GM12878 (cell line): ENCODE measurements at regions not wholly inside any gene's neighbourhood (a gene's known extent, or its start where the extent isn't known, plus 50 kb on each side); places are given as distances from the start of the nearest gene placed in this dataset.

Experiments
- ATAC-seq: fragments of 200-7000 bp; cut with Tn5 transposase; 3 replicates; pipeline ENCODE4 v1.9.1; 2020; ENCODE audit warnings: mild to moderate bottlenecking, moderate library complexity
- BruUV-seq: library from RNA; stranded (reverse); fragments of 400-500 nt; replicated peaks from 2 replicates; lab custom pipeline; 2021; lab: Mats Ljungman, UMichigan
- CTCF ChIA-PET: fragments of 300-600 bp; sonication (Branson Sonifier 250); formaldehyde crosslinking; extraction: SDS; loops from one replicate; lab custom pipeline; 2021; ENCODE audit warnings: inconsistent platforms; lab: Yijun Ruan, JAX
- POLR2A ChIA-PET: fragments of 350-600 bp; formaldehyde crosslinking; extraction: SDS; loops from one replicate; lab custom pipeline; 2021; ENCODE audit warnings: inconsistent platforms; lab: Charles Lee
- RAD21 ChIA-PET: fragments of 300-600 bp; sonication (Branson Sonifier 250); formaldehyde crosslinking; loops from one replicate; lab custom pipeline; 2023; ENCODE audit warnings: antibody characterized with exemption; ENCODE audit not compliant: unreplicated experiment; lab: Charles Lee
- SMC1A ChIA-PET: fragments of 300-600 bp; sonication (Branson Sonifier 250); formaldehyde crosslinking; loops from one replicate; lab custom pipeline; 2023; ENCODE audit not compliant: unreplicated experiment, uncharacterized antibody; lab: Charles Lee
- DNase-seq: peaks from one replicate; pipeline ENCODE4 v3.0.0-alpha.2; 2011; ENCODE audit warnings: low read depth, low spot score
- FAIRE-seq: peaks from 3 replicates; lab custom pipeline; 2011; peaks lifted over from hg19 to GRCh38; lab: Jason Lieb, UNC
- H2AFZ ChIP-seq: 2 replicates; pipeline ENCODE4 v1.6.0; 2011; ENCODE audit warnings: low read depth, low read length, control low read depth; ENCODE audit not compliant: control insufficient read depth
- H3K27ac ChIP-seq: 2 replicates; pipeline ENCODE4 v1.5.1; 2011; ENCODE audit warnings: control low read depth; ENCODE audit not compliant: control insufficient read depth, insufficient read depth
- H3K27me3 ChIP-seq, 2 experiments: replicated peaks in 1 of 2; 2 replicates each; pipeline versions ENCODE4 v1.6.0 to v1.6.1; 2011; ENCODE audit warnings: low read length in 1 of 2; ENCODE audit not compliant: control insufficient read depth in 2 of 2, insufficient read depth in 2 of 2
- H3K36me3 ChIP-seq, 2 experiments: 2 replicates each; pipeline ENCODE4 v1.5.1; 2011; ENCODE audit warnings: low read length in 1 of 2; ENCODE audit not compliant: control insufficient read depth in 2 of 2, insufficient read depth in 2 of 2
- H3K4me1 ChIP-seq: 2 replicates; pipeline ENCODE4 v1.6.1; 2011; ENCODE audit warnings: mild to moderate bottlenecking, low read length, moderate library complexity, mixed read lengths; ENCODE audit not compliant: control insufficient read depth, insufficient read depth
- H3K4me2 ChIP-seq: 2 replicates; pipeline ENCODE4 v1.6.0; 2011; ENCODE audit warnings: control low read depth; ENCODE audit not compliant: control insufficient read depth, insufficient read depth
- H3K4me3 ChIP-seq: fragments of 200-600 bp; sonication (generic); 2 replicates; pipeline ENCODE4 v1.5.1; 2016
- H3K79me2 ChIP-seq: 2 replicates; pipeline ENCODE4 v1.6.0; 2011; ENCODE audit warnings: low read length; ENCODE audit not compliant: control insufficient read depth, insufficient read depth
- H3K9ac ChIP-seq: 2 replicates; pipeline ENCODE4 v1.8.0; 2011; ENCODE audit warnings: low read length, control low read depth, mixed read lengths; ENCODE audit not compliant: control insufficient read depth, insufficient read depth
- H3K9me3 ChIP-seq: replicated peaks from 3 replicates; pipeline ENCODE4 v1.5.1; 2011; ENCODE audit warnings: mild to moderate bottlenecking, low read length; ENCODE audit not compliant: control insufficient read depth, insufficient read depth
- H4K20me1 ChIP-seq: 2 replicates; pipeline ENCODE4 v1.6.0; 2011; ENCODE audit not compliant: control insufficient read depth, insufficient read depth
- ATF3 ChIP-seq: IDR thresholded peaks from 2 replicates; pipeline ENCODE4 v1.6.1; 2011; ENCODE audit warnings: low read depth, mild to moderate bottlenecking, low read length, moderate library complexity, borderline replicate concordance; ENCODE audit errors: extremely low read depth
- BCL3 ChIP-seq: IDR thresholded peaks from 2 replicates; pipeline ENCODE4 v1.6.1; 2011; ENCODE audit warnings: borderline replicate concordance, low read depth, mild to moderate bottlenecking, moderate library complexity, low read length; ENCODE audit not compliant: insufficient read depth, poor library complexity, severe bottlenecking
- CBX3 ChIP-seq: fragments of 200-600 bp; sonication (generic); IDR thresholded peaks from 2 replicates; pipeline ENCODE4 v1.6.1; 2016; ENCODE audit warnings: low read depth, borderline replicate concordance
- CEBPB ChIP-seq, 2 experiments: fragments of 150-350 bp in 1 of 2; IDR thresholded peaks; 2 replicates each; pipeline ENCODE4 v1.6.1; 2012 to 2014; ENCODE audit warnings: low read depth in 2 of 2, low read length in 2 of 2, borderline replicate concordance in 1 of 2, inconsistent platforms in 1 of 2
- CHD2 ChIP-seq: IDR thresholded peaks from 2 replicates; pipeline ENCODE4 v1.6.1; 2011; ENCODE audit warnings: low read depth, low read length, improper control_type of control experiment, borderline replicate concordance
- CTCF ChIP-seq, 3 experiments: IDR thresholded peaks in 2 of 3; conservative IDR thresholded peaks in 1 of 3; 2 replicates each; pipeline ENCODE4 v1.5.1; 2011; ENCODE audit warnings: low read depth in 3 of 3, low read length in 3 of 3, mild to moderate bottlenecking in 3 of 3, control low read depth in 2 of 3, moderate library complexity in 2 of 3, inconsistent platforms in 1 of 3, mixed read lengths in 1 of 3; ENCODE audit not compliant: control insufficient read depth in 2 of 3, insufficient read depth in 1 of 3; ENCODE audit errors: extremely low read depth in 1 of 3
- FOXM1 ChIP-seq: IDR thresholded peaks from 2 replicates; pipeline ENCODE4 v1.6.1; 2012; ENCODE audit warnings: low read depth, mild to moderate bottlenecking, inconsistent platforms, low read length, moderate library complexity
- IKZF2 ChIP-seq, 2 experiments: fragments of 450-650 bp; IDR thresholded peaks; 2 replicates each; pipeline ENCODE4 v1.6.1; 2017; ENCODE audit warnings: mild to moderate bottlenecking in 2 of 2, moderate library complexity in 2 of 2
- JUND ChIP-seq: IDR thresholded peaks from 2 replicates; pipeline ENCODE4 v1.6.1; 2012; ENCODE audit warnings: low read depth, mild to moderate bottlenecking, low read length, improper control_type of control experiment, moderate library complexity
- MEF2B ChIP-seq: fragments of 450-650 bp; IDR thresholded peaks from 2 replicates; pipeline ENCODE4 v1.6.1; 2018; ENCODE audit warnings: mild to moderate bottlenecking, moderate library complexity; ENCODE audit not compliant: partially characterized antibody, poor library complexity, severe bottlenecking
- MTA2 ChIP-seq: fragments of 450-650 bp; IDR thresholded peaks from 2 replicates; pipeline ENCODE4 v1.6.1; 2016; ENCODE audit warnings: low read depth, mild to moderate bottlenecking, moderate library complexity
- MYC ChIP-seq: IDR thresholded peaks from 2 replicates; pipeline ENCODE4 v1.6.1; 2011; ENCODE audit warnings: mild to moderate bottlenecking, low read length, moderate library complexity, inconsistent platforms; ENCODE audit not compliant: insufficient read depth, insufficient replicate concordance, insufficient read length, severe bottlenecking
- NBN ChIP-seq: fragments of 450-650 bp; IDR thresholded peaks from 2 replicates; pipeline ENCODE4 v1.6.1; 2016
- PML ChIP-seq: IDR thresholded peaks from 2 replicates; pipeline ENCODE4 v1.6.1; 2012; ENCODE audit warnings: low read length, inconsistent platforms
- SUPT20H ChIP-seq: IDR thresholded peaks from 2 replicates; pipeline ENCODE4 v1.6.1; 2011; ENCODE audit warnings: low read depth, mild to moderate bottlenecking, low read length, moderate library complexity, borderline replicate concordance; ENCODE audit not compliant: control insufficient read depth
- TBL1XR1 ChIP-seq: IDR thresholded peaks from 2 replicates; pipeline ENCODE4 v1.6.1; 2012; ENCODE audit warnings: low read depth, low read length, improper control_type of control experiment
- YY1 ChIP-seq: IDR thresholded peaks from 2 replicates; pipeline ENCODE4 v1.6.1; 2011; ENCODE audit warnings: low read depth, mild to moderate bottlenecking, low read length
- ZNF687 ChIP-seq: fragments of 450-650 bp; IDR thresholded peaks from 2 replicates; pipeline ENCODE4 v1.6.1; 2017; ENCODE audit warnings: mild to moderate bottlenecking, moderate library complexity
- WGBS: methylation state at CpG from one replicate; pipeline ENCODE4 v1.1.6; 2016; ENCODE audit warnings: low lambda C conversion rate; ENCODE audit not compliant: insufficient replicate concordance, insufficient coverage; ENCODE audit errors: missing lambda C conversion rate; 5-methylcytosine and 5-hydroxymethylcytosine counted together
- in situ Hi-C: fragments of 300-500 bp; cut with MboI; formaldehyde crosslinking; loops from 9 replicates; pipeline ENCODE4 v1.14.3; 2018; ENCODE audit warnings: mixed read lengths
- intact Hi-C: fragments of 100-400 bp; cut with micrococcal nuclease; formaldehyde crosslinking; loops from one replicate; pipeline ENCODE4 v1.14.2; 2022; ENCODE audit not compliant: unreplicated experiment

GRCh38 chr1:68889471-68889870 lies 392.6 kb upstream of the DEPDC1 start:
- 39% methylated on average over 5 of the region's 5 CpGs for WGBS
- no peak for FAIRE-seq
- TF ChIP-seq CHD2 = no peak
- TF ChIP-seq CEBPB (IDR thresholded peaks at IDR 0.05; ENCODE audit: borderline replicate concordance in 1 of 2, low read depth in 2 of 2, low read length in 2 of 2) = no peak
- no peak for TF ChIP-seq SUPT20H
- no peak for TF ChIP-seq MTA2
- no peak for TF ChIP-seq YY1
- TF ChIP-seq JUND = no peak
- no peak for TF ChIP-seq TBL1XR1
- TF ChIP-seq MEF2B = no peak
- no peak for TF ChIP-seq ZNF687
- TF ChIP-seq PML = no peak
- no peak for TF ChIP-seq CBX3
- TF ChIP-seq IKZF2 (IDR thresholded peaks at IDR 0.05) = no peak
- no peak for TF ChIP-seq FOXM1
- TF ChIP-seq MYC = no peak
- TF ChIP-seq NBN = no peak
- TF ChIP-seq ATF3 = no peak
- TF ChIP-seq CTCF (IDR thresholded peaks at IDR 0.05 in 2 of 3, conservative IDR thresholded peaks at IDR 0.05 in 1 of 3; ENCODE audit: control insufficient read depth in 2 of 3, extremely low read depth in 1 of 3, insufficient read depth in 1 of 3, low read depth in 3 of 3, low read length in 3 of 3) = no peak
- TF ChIP-seq BCL3 = no peak

More at GRCh38 chr1:68889471-68889870, 392.6 kb upstream of the DEPDC1 start:
- Histone ChIP-seq H3K9me3 (no peaks in the 10 kb centered on the region), H2AFZ (no peak overlapping the region), H4K20me1 (no peaks in the 10 kb centered on the region), H3K9ac (no peak overlapping the region), H3K4me1 (no peaks in the 10 kb centered on the region), H3K27ac (no peak overlapping the region), H3K4me2 (no peak overlapping the region), H3K27me3 (no peaks in the 10 kb centered on the region), H3K4me3 (no peak overlapping the region), H3K79me2 (no peaks in the 10 kb centered on the region), H3K36me3 (no peaks in the 10 kb centered on the region)
- ATAC-seq = no peak
- intact Hi-C loops (no loop called here), in situ Hi-C loops (no loop called here)
- ChIA-PET CTCF (no interaction called here), RAD21 (no interaction called here), SMC1A (no interaction called here), POLR2A (no interaction called here)
- no peak for DNase-seq
- no TSS peak for BruUV-seq
